H1 (cell line): ENCODE measurements at regions not wholly inside any gene's neighbourhood (a gene's known extent, or its start where the extent isn't known, plus 50 kb on each side); places are given as distances from the start of the nearest gene placed in this dataset.

Source experiments
- CBX8 ChIP-seq: fragments of 300-800, 300-1000 bp; sonication (generic); IDR thresholded peaks from 2 replicates; pipeline ENCODE4 v1.7.1; 2016; ENCODE audit warnings: low read depth, low read length, borderline replicate concordance
- EP300 ChIP-seq, 2 experiments: IDR thresholded peaks; 1 replicate in 1 of 2; 2 replicates in 1 of 2; pipeline ENCODE4 v1.6.1; 2011 to 2012; ENCODE audit warnings: low read depth in 2 of 2, low read length in 2 of 2, mild to moderate bottlenecking in 2 of 2, borderline replicate concordance in 1 of 2, inconsistent platforms in 1 of 2, moderate library complexity in 1 of 2
- ZNF274 ChIP-seq: IDR thresholded peaks from 2 replicates; pipeline ENCODE4 v1.7.0; 2012; ENCODE audit warnings: low read length, borderline replicate concordance; ENCODE audit errors: extremely low read depth
- TF ChIP-seq, protein P1 (sequence below), 3 experiments: IDR thresholded peaks; 1 replicate in 2 of 3; 2 replicates in 1 of 3; pipeline versions ENCODE4 v1.5.1 to v1.6.1; 2011; ENCODE audit warnings: low read length in 3 of 3, mild to moderate bottlenecking in 3 of 3, inconsistent platforms in 2 of 3, low read depth in 1 of 3, moderate library complexity in 1 of 3; ENCODE audit not compliant: insufficient read depth in 1 of 3; ENCODE audit errors: control extremely low read depth in 1 of 3

DNA sequence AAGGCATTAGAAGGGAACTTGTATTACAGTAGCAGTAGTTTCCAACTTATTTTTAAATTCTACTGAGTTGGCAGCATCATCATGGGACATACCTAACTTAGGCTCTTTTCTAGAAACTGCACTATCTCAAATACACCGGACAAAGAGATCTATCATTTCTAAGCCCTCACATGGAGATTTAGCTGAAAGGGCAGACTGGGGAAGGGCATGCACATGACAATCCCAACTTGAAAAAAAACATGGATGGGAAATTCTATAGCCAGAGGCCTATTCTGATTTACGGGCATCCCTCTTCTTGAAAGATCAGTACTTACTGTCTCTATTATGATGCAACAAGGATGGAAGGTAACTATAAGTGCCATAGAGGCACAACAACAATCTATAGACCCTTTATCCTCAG is 1328.6 kb downstream of the UQCRFS1 start:
- no peak for TF ChIP-seq ZNF274
- TF ChIP-seq, protein P1, sequence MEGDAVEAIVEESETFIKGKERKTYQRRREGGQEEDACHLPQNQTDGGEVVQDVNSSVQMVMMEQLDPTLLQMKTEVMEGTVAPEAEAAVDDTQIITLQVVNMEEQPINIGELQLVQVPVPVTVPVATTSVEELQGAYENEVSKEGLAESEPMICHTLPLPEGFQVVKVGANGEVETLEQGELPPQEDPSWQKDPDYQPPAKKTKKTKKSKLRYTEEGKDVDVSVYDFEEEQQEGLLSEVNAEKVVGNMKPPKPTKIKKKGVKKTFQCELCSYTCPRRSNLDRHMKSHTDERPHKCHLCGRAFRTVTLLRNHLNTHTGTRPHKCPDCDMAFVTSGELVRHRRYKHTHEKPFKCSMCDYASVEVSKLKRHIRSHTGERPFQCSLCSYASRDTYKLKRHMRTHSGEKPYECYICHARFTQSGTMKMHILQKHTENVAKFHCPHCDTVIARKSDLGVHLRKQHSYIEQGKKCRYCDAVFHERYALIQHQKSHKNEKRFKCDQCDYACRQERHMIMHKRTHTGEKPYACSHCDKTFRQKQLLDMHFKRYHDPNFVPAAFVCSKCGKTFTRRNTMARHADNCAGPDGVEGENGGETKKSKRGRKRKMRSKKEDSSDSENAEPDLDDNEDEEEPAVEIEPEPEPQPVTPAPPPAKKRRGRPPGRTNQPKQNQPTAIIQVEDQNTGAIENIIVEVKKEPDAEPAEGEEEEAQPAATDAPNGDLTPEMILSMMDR (IDR thresholded peaks at IDR 0.05; ENCODE audit: control extremely low read depth in 1 of 3, insufficient read depth in 1 of 3, low read depth in 1 of 3, low read length in 3 of 3): no peak
- TF ChIP-seq CBX8: no peak
- TF ChIP-seq EP300 (IDR thresholded peaks at IDR 0.05; ENCODE audit: borderline replicate concordance in 1 of 2, low read depth in 2 of 2, low read length in 2 of 2): no peak
